Fibroblast of villous mesenchyme (primary cell): ENCODE measurements at regions not wholly inside any gene's neighbourhood (a gene's known extent, or its start where the extent isn't known, plus 50 kb on each side); places are given as distances from the start of the nearest gene placed in this dataset.
"Not testable (repeated sequence)": the region's sequence is repeated elsewhere in the genome, so short reads cannot be mapped to it uniquely, and the experiment has no call there.

Experiments
- DNase-seq: peaks from one replicate; pipeline ENCODE4 v3.0.0-alpha.2; 2010; ENCODE audit warnings: low read depth
- H3K4me3 ChIP-seq: 2 replicates; pipeline ENCODE4 v1.5.1; 2011; ENCODE audit warnings: low read depth, mild to moderate bottlenecking, low read length
- TF ChIP-seq, protein P1 (sequence below): IDR thresholded peaks from 2 replicates; pipeline ENCODE4 v1.5.1; 2012; ENCODE audit warnings: low read depth, mild to moderate bottlenecking, low read length; ENCODE audit not compliant: insufficient read depth

DNA sequence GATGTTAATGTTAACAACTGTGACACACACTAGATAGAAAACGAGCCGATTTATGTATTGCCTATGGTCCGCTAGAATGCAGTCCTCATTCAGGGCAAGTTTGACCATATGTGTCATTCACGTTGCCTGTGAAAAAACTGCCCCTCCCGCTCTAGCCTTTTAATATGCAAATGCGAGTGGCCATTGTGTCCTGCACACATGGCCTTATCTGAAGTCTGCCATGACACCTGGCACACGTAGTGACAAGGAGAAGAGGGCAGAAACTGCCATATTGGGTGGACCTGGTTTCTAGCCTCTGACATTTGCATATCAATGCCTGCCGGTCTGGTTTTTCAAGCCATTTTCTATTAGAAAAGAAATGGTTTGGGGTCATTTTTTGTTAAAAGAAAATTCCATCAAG lies 303.3 kb upstream of the TECRL start:
- TF ChIP-seq, protein P1, sequence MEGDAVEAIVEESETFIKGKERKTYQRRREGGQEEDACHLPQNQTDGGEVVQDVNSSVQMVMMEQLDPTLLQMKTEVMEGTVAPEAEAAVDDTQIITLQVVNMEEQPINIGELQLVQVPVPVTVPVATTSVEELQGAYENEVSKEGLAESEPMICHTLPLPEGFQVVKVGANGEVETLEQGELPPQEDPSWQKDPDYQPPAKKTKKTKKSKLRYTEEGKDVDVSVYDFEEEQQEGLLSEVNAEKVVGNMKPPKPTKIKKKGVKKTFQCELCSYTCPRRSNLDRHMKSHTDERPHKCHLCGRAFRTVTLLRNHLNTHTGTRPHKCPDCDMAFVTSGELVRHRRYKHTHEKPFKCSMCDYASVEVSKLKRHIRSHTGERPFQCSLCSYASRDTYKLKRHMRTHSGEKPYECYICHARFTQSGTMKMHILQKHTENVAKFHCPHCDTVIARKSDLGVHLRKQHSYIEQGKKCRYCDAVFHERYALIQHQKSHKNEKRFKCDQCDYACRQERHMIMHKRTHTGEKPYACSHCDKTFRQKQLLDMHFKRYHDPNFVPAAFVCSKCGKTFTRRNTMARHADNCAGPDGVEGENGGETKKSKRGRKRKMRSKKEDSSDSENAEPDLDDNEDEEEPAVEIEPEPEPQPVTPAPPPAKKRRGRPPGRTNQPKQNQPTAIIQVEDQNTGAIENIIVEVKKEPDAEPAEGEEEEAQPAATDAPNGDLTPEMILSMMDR, result no peak
- DNase-seq, result no peak

DNA sequence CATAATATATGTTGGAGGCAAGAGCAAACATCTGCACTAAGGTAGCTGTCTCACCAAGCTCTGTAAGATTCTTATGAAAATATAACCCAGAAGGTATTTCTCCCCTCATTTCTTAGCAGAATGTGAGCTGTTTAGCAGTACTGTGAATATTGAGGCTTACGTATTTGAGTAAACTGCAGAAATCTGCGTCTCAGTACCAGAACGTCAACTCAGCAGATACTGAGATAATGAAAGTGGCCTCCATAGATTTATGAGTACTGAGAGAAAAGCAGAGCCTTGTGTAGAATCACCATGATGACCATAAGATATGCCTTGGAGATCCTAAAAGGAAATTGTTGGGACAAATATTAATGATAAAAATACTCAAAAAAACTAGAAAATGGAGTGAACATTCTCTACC lies 296.7 kb upstream of the TECRL start:
- DNase-seq, result no peak
- no peak overlapping the region for H3K4me3 ChIP-seq
- TF ChIP-seq, protein P1, result no peak

More for the DNA sequence above, 303.3 kb upstream of the TECRL start:
- no peak overlapping the region for H3K4me3 ChIP-seq

DNA sequence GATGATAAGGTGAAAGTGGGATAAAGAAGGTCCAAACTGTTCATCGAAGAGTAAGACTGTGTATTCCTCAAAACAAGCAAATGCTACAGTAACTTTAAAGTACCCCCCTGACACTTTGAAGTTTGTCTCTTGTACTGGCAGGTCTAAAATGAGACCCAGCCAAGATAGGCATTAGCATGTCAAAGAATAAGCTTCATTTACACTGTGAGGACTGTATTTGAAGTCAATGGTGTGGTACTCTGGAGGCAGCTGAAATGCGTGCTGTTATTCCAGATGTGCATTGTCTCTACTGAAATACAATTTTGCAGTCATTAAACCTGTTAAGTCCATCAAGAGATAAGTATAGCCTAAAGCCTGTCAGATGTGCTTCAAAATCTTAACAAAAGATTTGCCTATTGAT lies 288.9 kb upstream of the TECRL start:
- TF ChIP-seq, protein P1, result no peak
- DNase-seq, result no peak
- H3K4me3 ChIP-seq, result no peak overlapping the region

DNA sequence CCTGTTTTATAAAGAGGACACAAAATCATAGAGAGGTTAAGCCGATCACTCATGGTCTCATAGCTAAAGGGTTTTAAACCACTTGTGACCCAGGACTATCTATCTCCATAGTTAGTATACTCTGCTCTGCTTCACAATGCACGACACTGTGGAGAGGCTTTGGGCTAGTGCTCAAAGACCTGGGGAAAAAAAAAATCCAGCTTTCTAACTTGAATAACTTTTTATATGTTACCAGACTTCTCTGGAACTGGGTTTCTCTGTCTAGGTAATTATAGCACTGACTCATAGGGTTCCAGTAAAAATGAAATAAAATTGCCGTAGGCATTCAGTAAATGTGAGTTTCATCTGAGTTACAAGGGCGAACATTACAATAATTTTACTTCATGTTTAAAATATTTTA lies 273.7 kb upstream of the TECRL start:
- TF ChIP-seq, protein P1, result no peak
- H3K4me3 ChIP-seq, result no peak overlapping the region
- no peak for DNase-seq

DNA sequence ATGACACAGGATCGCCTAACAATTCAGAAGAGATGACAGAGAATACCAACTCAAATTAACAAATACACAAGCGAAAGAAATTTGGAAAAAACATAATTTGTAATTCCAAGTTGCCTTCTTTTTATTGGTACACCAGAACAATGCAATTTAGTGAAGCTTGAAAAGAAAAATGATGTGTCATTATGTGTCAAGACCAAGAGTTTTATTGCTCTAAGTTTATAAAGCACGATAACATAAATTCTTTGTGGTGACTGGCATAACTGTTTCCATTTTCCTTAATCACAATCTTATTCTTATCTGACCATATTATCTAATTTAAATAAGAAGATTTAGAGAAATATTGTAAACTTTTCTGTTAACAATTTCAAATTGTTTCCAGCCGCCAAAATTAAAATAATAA lies 273.2 kb upstream of the TECRL start:
- no peak for DNase-seq
- TF ChIP-seq, protein P1, result no peak
- no peak overlapping the region for H3K4me3 ChIP-seq

DNA sequence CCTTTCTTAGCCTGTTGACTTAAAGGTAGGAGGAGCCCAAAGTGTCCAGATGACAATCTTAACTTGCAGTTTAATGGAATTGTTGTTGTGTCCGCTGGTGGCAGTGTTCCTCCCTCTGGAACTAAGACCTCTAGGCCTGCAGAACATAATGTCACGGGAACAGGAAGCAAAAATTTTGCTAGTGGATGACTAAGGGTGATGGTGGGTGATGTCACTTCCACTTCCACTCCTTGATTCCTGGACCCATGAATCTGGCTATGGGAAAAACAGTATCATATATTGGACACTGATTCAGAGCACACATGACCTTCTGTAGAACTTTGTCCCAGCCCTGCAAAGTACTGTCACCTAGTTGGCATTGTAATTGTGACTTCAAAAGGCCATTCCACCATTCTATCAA lies 263.9 kb upstream of the TECRL start:
- DNase-seq, H3K4me3 ChIP-seq: not testable (repeated sequence)

DNA sequence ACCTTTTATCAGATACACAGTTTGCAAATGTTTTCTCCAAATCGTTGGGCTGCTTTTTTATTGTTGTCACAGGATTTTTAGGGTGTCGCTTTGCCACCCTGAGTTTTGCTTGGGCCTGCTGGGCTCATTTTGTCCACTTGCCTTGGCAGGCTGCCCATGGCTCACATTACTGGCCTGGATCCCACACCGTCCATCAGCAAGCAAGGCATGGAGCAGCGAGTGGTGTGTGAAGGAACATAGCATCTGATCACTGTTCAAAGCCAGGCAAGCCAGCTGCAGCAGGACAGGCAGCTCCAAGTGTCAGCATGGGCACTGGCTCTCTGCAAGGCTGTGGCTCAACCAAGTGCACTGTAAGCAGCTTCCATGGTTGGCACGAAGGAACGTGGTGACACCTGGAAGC lies 261.4 kb upstream of the TECRL start:
- H3K4me3 ChIP-seq, result no peak overlapping the region
- no peak for DNase-seq
- TF ChIP-seq, protein P1, result no peak
